ENCODE measurements at regions not wholly inside any gene's neighbourhood (a gene's known extent, or its start where the extent isn't known, plus 50 kb on each side); places are given as distances from the start of the nearest gene placed in this dataset.
"Not testable (repeated sequence)": the region's sequence is repeated elsewhere in the genome, so short reads cannot be mapped to it uniquely, and the experiment has no call there.

- no peak for DNase-seq
- in situ Hi-C loops (cut with HindIII; ENCODE audit: low pct_ligation_motif_present, low pct_unique_long_range_greater_than_20kb, low sequenced_read_pairs): no loop called here
These were observed 72.1 kb downstream of the AKR1C4 start for GRCh38 chr10:5268743-5269142.

DNA sequence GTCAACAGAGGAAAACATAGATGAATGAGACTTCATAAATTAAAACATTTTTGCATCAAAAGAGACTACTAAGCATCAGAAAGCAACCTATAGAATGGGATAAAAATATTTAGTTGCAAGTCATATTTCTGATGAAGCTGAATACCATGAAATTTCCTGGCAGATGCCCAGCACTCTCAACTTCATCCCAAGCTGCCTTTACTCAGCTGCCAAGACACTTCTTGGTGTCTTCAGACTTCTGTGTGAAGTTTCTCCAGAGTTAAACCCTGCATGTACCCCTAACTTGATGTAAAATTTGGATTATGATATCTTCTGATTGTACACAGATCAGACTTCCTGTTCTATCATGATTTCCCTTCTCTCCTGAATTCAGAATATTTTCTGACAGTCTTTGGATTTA, 73.2 kb downstream of the AKR1C4 start:
- in situ Hi-C loops (cut with HindIII; ENCODE audit: low pct_ligation_motif_present, low pct_unique_long_range_greater_than_20kb, low sequenced_read_pairs): no loop called here
- DNase-seq: no peak

GRCh38 chr10:5271526-5271925, 74.9 kb downstream of the AKR1C4 start:
- DNase-seq: no peak
- in situ Hi-C loops (cut with HindIII; ENCODE audit: low pct_ligation_motif_present, low pct_unique_long_range_greater_than_20kb, low sequenced_read_pairs): no loop called here

GRCh38 chr10:5272065-5272803, 75.6 kb downstream of the AKR1C4 start:
- no peak for DNase-seq
- in situ Hi-C loops (cut with HindIII; ENCODE audit: low pct_ligation_motif_present, low pct_unique_long_range_greater_than_20kb, low sequenced_read_pairs): no loop called here

DNA sequence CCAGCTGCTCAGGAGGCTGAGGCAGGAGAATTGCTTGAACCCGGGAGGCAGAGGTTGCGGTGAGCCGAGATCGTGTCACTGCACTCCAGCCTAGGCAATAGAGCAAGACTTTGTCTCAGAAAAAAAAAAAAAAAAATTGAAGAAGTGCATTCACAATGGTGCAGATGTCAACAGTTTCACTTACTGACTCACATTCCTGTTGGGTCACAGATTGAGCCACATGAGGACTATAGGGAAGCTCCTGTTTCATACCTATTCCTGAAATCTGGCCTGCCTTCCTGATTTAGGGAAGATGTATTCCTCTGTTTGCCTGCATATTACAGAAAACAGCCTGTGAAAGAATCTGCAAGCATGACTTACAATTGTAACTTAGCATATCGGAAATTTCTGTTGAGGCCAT, 78.2 kb downstream of the AKR1C4 start:
- no peak for DNase-seq
- in situ Hi-C loops (cut with HindIII; ENCODE audit: low pct_ligation_motif_present, low pct_unique_long_range_greater_than_20kb, low sequenced_read_pairs): no loop called here

GRCh38 chr10:5281356-5281755, 83.4 kb upstream of the UCN3 start:
- no peak for DNase-seq
- in situ Hi-C loops (cut with HindIII; ENCODE audit: low pct_ligation_motif_present, low pct_unique_long_range_greater_than_20kb, low sequenced_read_pairs): no loop called here

DNA sequence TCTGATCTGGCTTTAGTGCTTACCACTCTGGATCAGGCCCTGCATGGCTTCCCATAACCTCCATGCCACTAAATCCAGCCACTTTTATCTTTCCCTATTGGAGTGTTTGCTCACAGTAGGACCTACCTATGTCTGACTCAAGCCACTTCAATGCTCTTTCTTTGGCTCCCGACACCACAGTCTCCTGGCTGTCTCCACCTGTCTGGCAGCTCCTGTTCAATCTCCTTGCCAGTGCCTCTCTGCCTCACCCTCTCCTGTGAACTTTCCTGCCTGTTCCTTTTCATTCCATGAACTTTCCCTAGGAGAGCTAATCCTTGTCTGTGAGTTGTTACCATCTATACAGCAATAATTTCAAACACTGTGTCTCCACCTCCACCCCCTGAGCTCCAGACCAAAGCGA, 82.6 kb upstream of the UCN3 start:
- in situ Hi-C loops (cut with HindIII; ENCODE audit: low pct_ligation_motif_present, low pct_unique_long_range_greater_than_20kb, low sequenced_read_pairs): no loop called here
- DNase-seq: no peak

- in situ Hi-C loops (cut with HindIII; ENCODE audit: low pct_ligation_motif_present, low pct_unique_long_range_greater_than_20kb, low sequenced_read_pairs): no loop called here
- peak; percentile 64 for DNase-seq
These were observed 81.2 kb upstream of the UCN3 start for GRCh38 chr10:5283305-5284158.

DNA sequence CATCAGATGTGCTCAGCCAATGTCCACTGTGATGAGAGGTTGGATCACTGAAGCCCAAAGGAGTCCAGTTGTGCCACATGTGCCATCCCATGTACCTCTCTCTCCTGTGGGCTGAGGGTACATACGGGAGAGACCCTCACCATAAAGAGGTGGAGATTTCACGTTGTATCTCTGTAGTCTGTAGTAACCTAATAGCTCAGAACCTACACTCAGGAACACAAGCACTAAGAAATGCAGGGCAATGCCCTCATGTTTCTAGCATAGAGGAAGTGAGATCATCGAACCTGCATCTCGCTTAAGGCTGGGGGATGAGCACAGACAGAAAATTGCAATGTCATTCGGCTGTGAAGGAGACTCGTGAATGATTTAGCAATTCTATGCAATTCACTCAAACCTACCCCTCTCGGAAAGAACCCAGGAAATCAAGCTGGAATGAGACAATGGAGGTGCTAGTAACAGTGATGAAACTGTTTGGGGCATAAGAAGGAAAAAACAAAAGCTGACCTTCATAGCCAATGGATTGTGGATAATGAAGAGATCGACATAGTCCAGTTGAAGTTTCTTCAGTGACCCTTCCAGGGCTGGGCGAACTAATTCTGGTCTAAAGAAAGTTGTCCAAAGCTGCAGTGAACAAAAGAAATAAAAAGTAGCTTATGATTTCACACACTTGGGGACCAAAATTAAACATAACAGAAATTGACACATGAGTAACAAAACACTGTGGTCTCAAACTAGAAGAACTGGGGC, 80.3 kb upstream of the UCN3 start:
- in situ Hi-C loops (cut with HindIII; ENCODE audit: low pct_ligation_motif_present, low pct_unique_long_range_greater_than_20kb, low sequenced_read_pairs): no loop called here
- peak; percentile 43 for DNase-seq

DNA sequence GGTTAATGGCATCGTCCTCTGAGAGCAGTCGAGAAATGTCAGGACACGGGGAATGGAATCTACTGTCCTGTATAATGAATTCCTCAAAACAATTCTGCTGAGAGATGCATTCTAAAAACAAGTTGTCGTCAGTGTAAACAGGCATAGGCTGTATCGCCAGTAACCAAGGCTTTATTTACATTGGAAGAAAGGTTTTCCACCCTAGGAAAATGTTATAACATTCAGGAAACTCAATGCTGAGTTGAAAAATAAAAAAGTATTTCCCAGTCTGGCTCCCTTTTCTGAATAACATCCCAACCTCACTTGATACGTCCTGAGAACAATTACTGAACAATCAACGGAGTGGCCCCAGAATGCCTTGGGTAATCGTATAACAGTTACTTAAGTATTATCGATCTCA, 79.6 kb upstream of the UCN3 start:
- in situ Hi-C loops (cut with HindIII; ENCODE audit: low pct_ligation_motif_present, low pct_unique_long_range_greater_than_20kb, low sequenced_read_pairs): no loop called here
- no peak for DNase-seq

- no peak for DNase-seq
- in situ Hi-C loops (cut with HindIII; ENCODE audit: low pct_ligation_motif_present, low pct_unique_long_range_greater_than_20kb, low sequenced_read_pairs): no loop called here
These were observed 76.4 kb upstream of the UCN3 start for GRCh38 chr10:5288359-5288758.

- DNase-seq; in situ Hi-C loops (cut with HindIII; ENCODE audit: low pct_ligation_motif_present, low pct_unique_long_range_greater_than_20kb, low sequenced_read_pairs): not testable (repeated sequence)
These were observed 75.5 kb upstream of the UCN3 start for GRCh38 chr10:5289228-5289627.

DNA sequence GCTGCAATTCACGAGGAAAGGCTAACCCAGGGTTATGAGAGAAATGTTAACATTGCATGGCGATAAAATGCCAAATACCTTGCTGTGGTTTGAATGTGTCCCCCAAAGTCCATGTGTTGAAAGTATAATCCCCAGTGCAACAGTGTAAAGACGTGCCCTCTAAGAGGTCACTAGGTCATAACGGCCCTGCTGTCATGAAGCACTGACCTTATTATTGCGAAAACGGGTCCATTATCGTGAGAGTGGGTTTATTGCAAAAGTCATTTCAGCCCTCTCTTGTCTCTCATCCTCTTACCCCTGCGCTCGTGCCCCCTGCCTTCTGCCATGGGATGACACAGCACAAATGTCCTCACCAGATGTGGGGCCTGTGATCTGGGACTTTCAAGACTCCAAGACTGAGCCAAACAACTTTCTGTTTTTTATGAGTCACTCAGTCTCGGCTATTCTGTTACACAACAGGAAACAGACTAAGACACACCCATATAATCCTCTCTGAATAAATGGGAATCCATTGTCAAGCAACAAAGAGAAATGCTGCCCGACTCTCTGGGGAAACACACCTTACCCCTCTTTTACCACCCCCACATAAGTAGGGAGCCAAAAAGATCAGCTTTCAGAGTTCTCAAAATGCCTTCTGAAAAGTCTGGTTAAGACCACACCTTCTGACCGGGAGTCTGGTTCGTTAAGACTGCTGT, 73.1 kb upstream of the UCN3 start:
- in situ Hi-C loops (cut with HindIII; ENCODE audit: low pct_ligation_motif_present, low pct_unique_long_range_greater_than_20kb, low sequenced_read_pairs): no loop called here
- DNase-seq: no peak

DNA sequence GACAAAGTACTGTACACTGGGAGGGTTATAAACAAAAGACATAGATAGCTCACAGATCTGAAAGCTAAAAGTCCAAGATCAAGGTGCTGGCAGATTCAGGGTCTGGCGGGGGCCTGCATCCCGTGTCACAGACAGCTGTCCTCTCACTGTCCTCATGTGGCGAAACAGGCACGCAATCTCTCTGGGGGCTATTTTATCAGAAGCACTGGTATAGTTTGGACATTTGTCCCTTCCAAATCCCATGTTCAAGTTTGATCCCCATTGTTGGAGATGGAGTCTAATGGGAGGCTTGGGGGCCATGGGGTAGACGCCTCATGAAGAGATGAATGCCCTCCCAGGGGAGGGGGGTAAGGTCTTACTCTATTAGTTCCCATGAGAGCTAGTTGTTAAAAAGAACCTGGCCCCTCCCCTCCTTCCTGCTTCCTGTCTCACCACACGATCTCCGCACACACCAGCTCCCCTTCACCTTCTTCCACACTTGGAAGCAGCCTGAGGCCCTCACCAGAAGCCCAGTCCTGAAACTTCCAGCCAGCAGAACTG, 72.5 kb upstream of the UCN3 start:
- no peak for DNase-seq
- in situ Hi-C loops (cut with HindIII; ENCODE audit: low pct_ligation_motif_present, low pct_unique_long_range_greater_than_20kb, low sequenced_read_pairs): no loop called here

DNA sequence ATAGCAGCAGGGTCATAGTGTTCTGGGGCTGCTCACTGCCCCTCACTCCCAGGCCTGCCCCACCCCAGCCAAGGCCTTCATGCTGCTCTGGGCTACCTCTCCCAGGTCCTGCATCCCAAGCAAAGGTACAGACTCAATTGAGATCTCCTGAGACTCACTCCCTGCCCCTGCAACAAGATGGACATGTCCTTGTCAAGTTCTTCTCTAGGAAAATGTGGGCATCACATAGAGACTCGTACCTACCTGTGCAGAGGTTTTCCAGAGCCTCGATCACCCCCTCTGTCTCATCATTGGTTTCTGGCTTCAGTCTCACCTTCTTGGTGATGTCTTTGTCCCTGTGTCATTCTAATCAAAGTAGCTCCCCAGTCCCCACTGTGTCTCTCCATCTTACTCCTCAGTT, 71.8 kb upstream of the UCN3 start:
- in situ Hi-C loops (cut with HindIII; ENCODE audit: low pct_ligation_motif_present, low pct_unique_long_range_greater_than_20kb, low sequenced_read_pairs): not testable (repeated sequence)

DNA sequence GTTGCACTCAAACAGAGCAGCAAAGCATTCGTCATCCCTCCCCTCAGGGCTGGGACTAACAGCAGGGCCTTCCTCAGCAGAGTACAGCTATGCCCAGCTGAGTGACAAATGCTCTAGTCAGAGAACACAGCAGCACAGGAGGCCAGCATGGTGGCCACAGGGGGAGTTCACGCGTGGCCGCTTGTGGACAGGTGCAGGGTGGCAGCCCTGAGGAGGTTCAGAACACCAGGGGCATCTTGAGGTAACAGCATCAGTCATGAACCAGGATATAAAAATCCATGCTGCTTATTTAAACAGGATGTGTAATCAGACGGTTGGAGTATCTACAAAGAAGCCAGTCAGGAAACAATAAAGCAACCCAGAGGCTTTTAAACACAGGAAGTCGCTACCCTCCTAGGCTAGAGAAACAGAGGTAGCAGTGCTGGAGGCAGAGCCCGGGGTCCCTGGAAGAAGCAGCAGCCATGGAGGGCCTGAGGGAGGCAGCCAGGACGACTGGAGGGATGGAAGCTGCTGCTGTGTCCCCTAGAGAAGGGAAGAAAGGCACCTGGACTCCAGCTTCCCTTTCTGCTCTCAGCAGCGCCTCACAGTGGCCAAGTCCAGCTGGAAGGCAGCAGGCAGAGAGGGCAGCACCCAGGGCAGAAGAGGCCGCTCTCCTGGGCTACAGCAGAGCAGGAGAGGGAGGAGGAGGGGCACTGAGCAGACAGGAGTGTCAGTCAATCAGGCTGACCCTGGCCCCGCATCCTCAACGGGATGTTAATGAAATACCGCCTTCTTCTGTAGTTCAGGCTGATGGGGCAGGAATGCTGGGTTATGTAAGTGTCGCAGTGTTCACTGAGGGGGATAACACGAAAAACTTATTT, 70.8 kb upstream of the UCN3 start:
- in situ Hi-C loops (cut with HindIII; ENCODE audit: low pct_ligation_motif_present, low pct_unique_long_range_greater_than_20kb, low sequenced_read_pairs): no loop called here
- DNase-seq: peak; percentile 36

More for the DNA sequence above, 71.8 kb upstream of the UCN3 start:
- DNase-seq: not testable (repeated sequence)

DNA sequence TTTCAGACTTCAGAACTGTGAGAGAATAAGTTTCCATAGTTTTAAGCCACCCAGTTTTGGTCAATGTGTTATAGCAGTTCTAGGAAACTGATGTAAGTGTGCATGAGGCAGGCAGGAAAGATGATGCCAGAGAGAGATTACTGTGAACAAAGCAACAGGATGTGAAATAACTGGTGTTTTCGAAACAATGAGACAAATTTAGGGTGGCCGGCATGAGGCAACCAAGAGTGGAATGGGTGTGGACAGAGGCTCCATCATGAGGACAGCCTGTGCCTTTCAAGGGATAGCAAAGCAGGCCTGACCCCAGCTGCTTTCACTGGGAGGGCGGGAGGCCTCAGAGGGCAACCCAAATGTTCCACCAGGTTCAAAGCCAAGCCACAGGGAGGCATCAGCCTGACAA, 67.3 kb upstream of the UCN3 start:
- in situ Hi-C loops (cut with HindIII; ENCODE audit: low pct_ligation_motif_present, low pct_unique_long_range_greater_than_20kb, low sequenced_read_pairs): no loop called here
- DNase-seq: no peak

GRCh38 chr10:5297996-5298395, 66.8 kb upstream of the UCN3 start:
- in situ Hi-C loops (cut with HindIII; ENCODE audit: low pct_ligation_motif_present, low pct_unique_long_range_greater_than_20kb, low sequenced_read_pairs): no loop called here

More at GRCh38 chr10:5297996-5298395, 66.8 kb upstream of the UCN3 start:
- no peak for DNase-seq

Data from ACHN (cell line).